ENCODE measurements at regions not wholly inside any gene's neighbourhood (a gene's known extent, or its start where the extent isn't known, plus 50 kb on each side); places are given as distances from the start of the nearest gene placed in this dataset.

DNA sequence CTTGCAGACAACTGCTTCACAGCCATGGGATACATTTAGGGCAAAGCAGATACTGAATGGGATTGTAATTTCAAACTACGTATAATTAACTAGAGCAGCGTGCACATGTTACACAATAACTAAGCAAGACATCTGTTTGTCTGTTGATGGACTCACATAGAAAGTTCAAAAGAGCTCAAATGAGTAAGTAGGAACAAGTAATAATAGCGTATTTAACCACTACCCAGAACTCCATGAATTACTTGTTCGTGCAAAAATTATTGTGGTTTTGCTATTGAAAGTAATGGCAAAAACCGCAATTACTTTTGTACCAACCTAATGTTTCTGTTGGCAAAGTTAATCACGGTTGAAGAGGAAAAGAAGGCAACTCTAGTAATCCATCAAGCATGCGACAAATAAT lies 825.4 kb downstream of the PCDH18 start:
- no peak for DNase-seq (ENCODE audit: extremely low spot score in 2 of 2)
- H3K36me3 ChIP-seq, result no peaks in the 10 kb centered on the region
- TF ChIP-seq, protein P1, sequence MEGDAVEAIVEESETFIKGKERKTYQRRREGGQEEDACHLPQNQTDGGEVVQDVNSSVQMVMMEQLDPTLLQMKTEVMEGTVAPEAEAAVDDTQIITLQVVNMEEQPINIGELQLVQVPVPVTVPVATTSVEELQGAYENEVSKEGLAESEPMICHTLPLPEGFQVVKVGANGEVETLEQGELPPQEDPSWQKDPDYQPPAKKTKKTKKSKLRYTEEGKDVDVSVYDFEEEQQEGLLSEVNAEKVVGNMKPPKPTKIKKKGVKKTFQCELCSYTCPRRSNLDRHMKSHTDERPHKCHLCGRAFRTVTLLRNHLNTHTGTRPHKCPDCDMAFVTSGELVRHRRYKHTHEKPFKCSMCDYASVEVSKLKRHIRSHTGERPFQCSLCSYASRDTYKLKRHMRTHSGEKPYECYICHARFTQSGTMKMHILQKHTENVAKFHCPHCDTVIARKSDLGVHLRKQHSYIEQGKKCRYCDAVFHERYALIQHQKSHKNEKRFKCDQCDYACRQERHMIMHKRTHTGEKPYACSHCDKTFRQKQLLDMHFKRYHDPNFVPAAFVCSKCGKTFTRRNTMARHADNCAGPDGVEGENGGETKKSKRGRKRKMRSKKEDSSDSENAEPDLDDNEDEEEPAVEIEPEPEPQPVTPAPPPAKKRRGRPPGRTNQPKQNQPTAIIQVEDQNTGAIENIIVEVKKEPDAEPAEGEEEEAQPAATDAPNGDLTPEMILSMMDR (IDR thresholded peaks at IDR 0.05), result no peak
- TF ChIP-seq POLR2A (IDR thresholded peaks at IDR 0.05) (no peak), POLR2AphosphoS5 (IDR thresholded peaks at IDR 0.05; ENCODE audit: insufficient read depth in 1 of 2, low read depth in 1 of 2) (no peak)
- no peak overlapping the region for H3K4me3 ChIP-seq
- no peaks in the 10 kb centered on the region for H3K27me3 ChIP-seq
- intact Hi-C loops (cut with DNase I), result no loop called here
- no peaks in the 10 kb centered on the region for H3K4me1 ChIP-seq
- no peaks in the 10 kb centered on the region for H3K9me3 ChIP-seq
- no peak overlapping the region for H3K27ac ChIP-seq

- no peak for TF ChIP-seq POLR2AphosphoS5 (IDR thresholded peaks at IDR 0.05; ENCODE audit: insufficient read depth in 1 of 2, low read depth in 1 of 2)
- no peak for TF ChIP-seq POLR2A (IDR thresholded peaks at IDR 0.05)
- TF ChIP-seq, protein P1 (IDR thresholded peaks at IDR 0.05), result no peak
- Histone ChIP-seq H3K4me3 (no peak overlapping the region), H3K4me1 (no peaks in the 10 kb centered on the region), H3K27ac (no peak overlapping the region), H3K9me3 (no peaks in the 10 kb centered on the region), H3K36me3 (no peaks in the 10 kb centered on the region), H3K27me3 (no peaks in the 10 kb centered on the region)
- DNase-seq (ENCODE audit: extremely low spot score in 2 of 2), result no peak
- intact Hi-C loops (cut with DNase I), result no loop called here
Measured at GRCh38 chr4:136699905-136700304, 832.4 kb downstream of the PCDH18 start.

DNA sequence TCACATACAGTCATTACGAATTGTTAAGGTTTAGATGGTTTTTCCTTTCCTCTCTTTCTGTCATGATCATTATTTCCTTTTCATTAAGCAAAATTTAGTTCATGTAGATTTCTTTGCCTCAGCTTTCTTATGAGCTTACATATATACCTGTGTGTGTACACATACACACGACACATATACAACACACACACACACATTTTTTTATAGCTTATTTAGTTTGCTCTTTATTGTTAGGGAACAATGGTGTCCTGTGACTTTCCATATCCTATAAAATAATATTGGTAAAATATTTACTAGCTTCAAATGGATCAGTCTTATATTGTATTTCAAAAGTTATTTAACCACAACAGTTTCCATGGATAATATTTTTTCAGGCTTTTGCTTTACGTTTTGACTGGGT lies 840.7 kb downstream of the PCDH18 start:
- H3K27me3 ChIP-seq, result no peaks in the 10 kb centered on the region
- no peak overlapping the region for H3K4me3 ChIP-seq
- no peaks in the 10 kb centered on the region for H3K4me1 ChIP-seq
- H3K9me3 ChIP-seq, result no peaks in the 10 kb centered on the region
- no peak for DNase-seq (ENCODE audit: extremely low spot score in 2 of 2)
- intact Hi-C loops (cut with DNase I), result no loop called here
- no peak overlapping the region for H3K27ac ChIP-seq
- no peaks in the 10 kb centered on the region for H3K36me3 ChIP-seq
- TF ChIP-seq POLR2A (IDR thresholded peaks at IDR 0.05), result no peak
- no peak for TF ChIP-seq POLR2AphosphoS5 (IDR thresholded peaks at IDR 0.05; ENCODE audit: insufficient read depth in 1 of 2, low read depth in 1 of 2)
- TF ChIP-seq, protein P1 (IDR thresholded peaks at IDR 0.05), result no peak

- intact Hi-C loops (cut with DNase I), result no loop called here
- Histone ChIP-seq H3K36me3 (no peaks in the 10 kb centered on the region), H3K27ac (no peak overlapping the region), H3K27me3 (no peaks in the 10 kb centered on the region), H3K9me3 (no peaks in the 10 kb centered on the region), H3K4me3 (no peak overlapping the region), H3K4me1 (no peaks in the 10 kb centered on the region)
- TF ChIP-seq, protein P1 (IDR thresholded peaks at IDR 0.05), result no peak
- TF ChIP-seq POLR2A (IDR thresholded peaks at IDR 0.05) (no peak), POLR2AphosphoS5 (IDR thresholded peaks at IDR 0.05; ENCODE audit: insufficient read depth in 1 of 2, low read depth in 1 of 2) (no peak)
- DNase-seq (ENCODE audit: extremely low spot score in 2 of 2), result no peak
Measured at GRCh38 chr4:136690360-136690759, 841.9 kb downstream of the PCDH18 start.

DNA sequence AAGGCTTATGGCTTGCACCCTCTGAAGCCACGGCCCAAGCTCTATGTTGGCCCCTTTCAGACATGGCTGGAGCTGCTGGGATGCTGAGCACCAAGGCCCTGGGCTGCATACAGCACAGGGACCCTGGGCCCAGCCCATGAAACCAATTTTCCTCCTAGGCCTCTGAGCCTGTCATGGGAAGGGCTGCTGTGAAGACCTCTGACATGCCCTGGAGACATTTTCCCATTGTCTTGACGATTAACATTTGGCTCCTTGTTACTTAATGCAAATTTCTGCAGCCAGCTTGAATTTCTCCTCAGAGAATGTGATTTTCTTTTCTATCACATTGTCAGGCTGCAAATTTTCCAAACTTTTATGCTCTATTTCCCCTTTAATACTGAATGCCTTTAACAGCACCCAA lies 844.7 kb downstream of the PCDH18 start:
- H3K9me3 ChIP-seq, result no peaks in the 10 kb centered on the region
- H3K27ac ChIP-seq, result no peak overlapping the region
- H3K27me3 ChIP-seq, result no peaks in the 10 kb centered on the region
- no peak for TF ChIP-seq POLR2AphosphoS5 (IDR thresholded peaks at IDR 0.05; ENCODE audit: insufficient read depth in 1 of 2, low read depth in 1 of 2)
- no peaks in the 10 kb centered on the region for H3K4me1 ChIP-seq
- intact Hi-C loops (cut with DNase I), result no loop called here
- no peak for DNase-seq (ENCODE audit: extremely low spot score in 2 of 2)
- H3K4me3 ChIP-seq, result no peak overlapping the region
- H3K36me3 ChIP-seq, result no peaks in the 10 kb centered on the region

- Histone ChIP-seq H3K27ac (no peak overlapping the region), H3K36me3 (no peaks in the 10 kb centered on the region), H3K4me1 (no peaks in the 10 kb centered on the region), H3K27me3 (no peaks in the 10 kb centered on the region), H3K4me3 (no peak overlapping the region), H3K9me3 (no peaks in the 10 kb centered on the region)
- intact Hi-C loops (cut with DNase I), result no loop called here
- TF ChIP-seq POLR2AphosphoS5 (IDR thresholded peaks at IDR 0.05; ENCODE audit: insufficient read depth in 1 of 2, low read depth in 1 of 2) (no peak), POLR2A (IDR thresholded peaks at IDR 0.05) (no peak)
- TF ChIP-seq, protein P1 (IDR thresholded peaks at IDR 0.05), result no peak
- DNase-seq (ENCODE audit: extremely low spot score in 2 of 2), result no peak
Measured at GRCh38 chr4:136687118-136687517, 845.2 kb downstream of the PCDH18 start.

Measured in vagina (tissue), 2 donors.